ENCODE measurements at regions not wholly inside any gene's neighbourhood (a gene's known extent, or its start where the extent isn't known, plus 50 kb on each side); places are given as distances from the start of the nearest gene placed in this dataset.

DNA sequence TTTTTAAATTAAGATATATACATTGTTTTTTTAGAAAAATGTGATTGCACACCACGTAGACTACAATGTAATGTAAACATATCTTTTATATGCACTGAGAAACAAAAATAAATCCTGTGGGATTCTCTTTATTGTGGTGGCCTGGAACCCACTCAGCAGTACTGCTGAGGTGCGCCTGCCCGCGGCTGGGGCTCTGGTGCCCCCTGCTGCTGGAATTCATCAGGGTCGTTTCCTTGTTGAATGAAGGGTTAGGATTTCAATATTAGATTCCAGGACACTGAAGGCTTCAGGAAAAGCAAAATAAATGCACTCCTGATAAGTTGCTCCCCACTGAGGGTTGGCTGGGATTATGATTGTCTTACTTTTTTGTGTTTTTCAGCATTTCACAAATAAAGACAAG is 175.8 kb upstream of the GGTLC1 start:
- no peak for TF ChIP-seq EZH2 (IDR thresholded peaks at IDR 0.05; ENCODE audit: low read depth)
- TF ChIP-seq, protein P1, sequence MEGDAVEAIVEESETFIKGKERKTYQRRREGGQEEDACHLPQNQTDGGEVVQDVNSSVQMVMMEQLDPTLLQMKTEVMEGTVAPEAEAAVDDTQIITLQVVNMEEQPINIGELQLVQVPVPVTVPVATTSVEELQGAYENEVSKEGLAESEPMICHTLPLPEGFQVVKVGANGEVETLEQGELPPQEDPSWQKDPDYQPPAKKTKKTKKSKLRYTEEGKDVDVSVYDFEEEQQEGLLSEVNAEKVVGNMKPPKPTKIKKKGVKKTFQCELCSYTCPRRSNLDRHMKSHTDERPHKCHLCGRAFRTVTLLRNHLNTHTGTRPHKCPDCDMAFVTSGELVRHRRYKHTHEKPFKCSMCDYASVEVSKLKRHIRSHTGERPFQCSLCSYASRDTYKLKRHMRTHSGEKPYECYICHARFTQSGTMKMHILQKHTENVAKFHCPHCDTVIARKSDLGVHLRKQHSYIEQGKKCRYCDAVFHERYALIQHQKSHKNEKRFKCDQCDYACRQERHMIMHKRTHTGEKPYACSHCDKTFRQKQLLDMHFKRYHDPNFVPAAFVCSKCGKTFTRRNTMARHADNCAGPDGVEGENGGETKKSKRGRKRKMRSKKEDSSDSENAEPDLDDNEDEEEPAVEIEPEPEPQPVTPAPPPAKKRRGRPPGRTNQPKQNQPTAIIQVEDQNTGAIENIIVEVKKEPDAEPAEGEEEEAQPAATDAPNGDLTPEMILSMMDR (conservative IDR thresholded peaks at IDR 0.05): peak; percentile 41
